ENCODE measurements at regions not wholly inside any gene's neighbourhood (a gene's known extent, or its start where the extent isn't known, plus 50 kb on each side); places are given as distances from the start of the nearest gene placed in this dataset.

DNA sequence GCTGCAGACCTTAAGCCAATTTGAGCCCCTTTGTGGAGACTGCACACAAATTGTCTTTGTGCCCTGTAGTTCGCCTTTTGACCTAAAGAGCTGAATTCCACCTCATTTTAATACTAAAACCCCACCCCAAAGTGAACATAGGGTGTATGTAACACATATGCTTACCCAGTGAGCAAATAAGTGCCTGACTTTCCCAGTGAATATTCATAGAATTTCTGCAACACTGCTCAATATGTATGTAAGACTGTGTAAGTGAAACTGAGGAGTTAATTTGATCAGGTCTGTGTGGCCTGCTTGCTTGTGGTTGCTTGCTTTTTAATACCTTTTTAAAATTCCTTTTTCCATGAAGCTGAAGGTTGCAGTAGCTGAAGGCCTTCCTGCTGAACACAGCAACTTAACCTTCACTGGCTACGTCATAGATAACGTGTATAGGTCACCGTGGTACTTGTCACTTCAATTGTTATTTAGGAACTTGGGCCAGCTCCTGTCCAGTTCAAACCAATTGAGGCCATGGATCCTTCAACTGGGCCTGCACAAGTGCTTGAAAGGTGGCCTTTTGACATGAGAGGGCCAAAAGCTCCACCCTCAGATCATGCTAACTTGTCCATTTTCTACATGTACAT, 131.7 kb upstream of the BTBD3 start:
- Mint-ChIP-seq H3K4me1 (ENCODE audit: low read depth in 2 of 2) (no peaks in the 10 kb centered on the region), H3K27me3 (no peaks in the 10 kb centered on the region), H3K36me3 (ENCODE audit: insufficient read depth) (no peaks in the 10 kb centered on the region), H3K27ac (no peak overlapping the region), H3K4me3 (no peak overlapping the region), H3K9me3 (peaks cover 15 to 32% of the 10 kb centered on the region in 2 donors)
- ATAC-seq (replicated peaks) (no peak), DNase-seq (no peak)

GRCh38 chr20:11790046-11790445, 127.6 kb upstream of the BTBD3 start:
- H3K9me3 Mint-ChIP-seq, result peaks cover 14 to 24% of the 10 kb centered on the region in 2 donors
- no peak overlapping the region for H3K27ac Mint-ChIP-seq
- no peaks in the 10 kb centered on the region for H3K4me1 Mint-ChIP-seq (ENCODE audit: low read depth in 2 of 2)
- DNase-seq, result no peak
- no peak overlapping the region for H3K4me3 Mint-ChIP-seq
- no peaks in the 10 kb centered on the region for H3K36me3 Mint-ChIP-seq (ENCODE audit: insufficient read depth)
- ATAC-seq (replicated peaks), result no peak
- H3K27me3 Mint-ChIP-seq, result no peaks in the 10 kb centered on the region

DNA sequence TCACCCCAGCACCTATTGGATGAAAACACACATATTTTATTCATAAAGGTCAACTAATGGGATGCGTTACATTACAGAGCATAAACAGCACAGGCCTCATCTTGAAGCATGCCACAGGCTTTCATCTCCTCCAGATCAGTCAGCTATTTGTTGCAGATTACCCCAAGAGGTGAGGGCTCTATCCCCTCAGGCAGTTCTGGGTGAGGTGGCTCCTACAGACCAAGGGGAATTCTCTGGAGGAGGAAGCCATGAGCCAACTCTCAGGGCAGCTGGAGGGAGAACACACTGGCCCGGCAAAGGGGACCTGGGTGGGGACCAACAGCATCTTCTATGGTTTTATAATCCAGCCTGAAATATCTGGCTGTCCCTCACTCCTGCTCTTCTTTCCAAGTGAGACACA, 126.4 kb upstream of the BTBD3 start:
- no peaks in the 10 kb centered on the region for H3K4me1 Mint-ChIP-seq (ENCODE audit: low read depth in 2 of 2)
- no peaks in the 10 kb centered on the region for H3K27me3 Mint-ChIP-seq
- no peak overlapping the region for H3K4me3 Mint-ChIP-seq
- H3K27ac Mint-ChIP-seq, result no peak overlapping the region
- no peaks in the 10 kb centered on the region for H3K36me3 Mint-ChIP-seq (ENCODE audit: insufficient read depth)
- ATAC-seq (replicated peaks) (no peak), DNase-seq (no peak)
- H3K9me3 Mint-ChIP-seq, result peaks cover 16 to 32% of the 10 kb centered on the region in 2 donors

DNA sequence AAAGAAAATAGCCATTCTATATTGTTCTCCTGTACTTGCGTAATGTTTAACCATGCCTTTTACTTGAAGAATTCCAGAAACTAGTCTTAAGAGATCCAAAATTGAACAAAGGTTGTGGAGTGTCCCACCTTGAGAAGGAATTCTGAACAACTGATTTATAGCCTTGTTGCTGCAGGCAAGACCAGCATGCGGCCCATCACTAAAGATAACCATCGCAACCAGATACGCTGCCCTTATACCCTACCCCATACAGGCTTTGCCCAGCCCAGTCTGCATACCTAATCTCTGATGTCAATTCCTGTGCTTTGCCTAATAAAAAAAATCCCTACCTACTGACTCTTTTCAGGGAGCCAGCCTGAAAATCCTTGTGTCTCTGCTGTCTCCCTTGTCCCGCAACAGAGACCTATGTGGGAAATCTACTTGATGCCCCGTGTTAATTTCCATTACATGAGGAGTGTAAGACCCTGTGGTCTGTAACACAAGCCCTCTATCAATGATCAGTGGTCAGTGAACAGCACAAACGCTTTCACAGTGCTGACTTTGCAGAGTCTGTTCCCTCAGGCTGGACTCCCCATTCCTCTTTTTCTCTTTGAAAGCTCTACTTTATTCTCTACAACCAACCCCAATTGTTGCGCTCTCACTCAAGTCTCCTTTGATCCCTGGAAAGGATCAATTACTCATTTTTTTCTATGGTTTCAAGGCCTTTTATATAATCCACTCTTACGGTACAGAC, 125.7 kb upstream of the BTBD3 start:
- Mint-ChIP-seq H3K27ac (no peak overlapping the region), H3K4me3 (no peak overlapping the region)

GRCh38 chr20:11792568-11792953, 125.1 kb upstream of the BTBD3 start:
- no peak overlapping the region for H3K4me3 Mint-ChIP-seq
- ATAC-seq (replicated peaks), result no peak
- H3K27ac Mint-ChIP-seq, result no peak overlapping the region

More for the DNA sequence above, 125.7 kb upstream of the BTBD3 start:
- no peaks in the 10 kb centered on the region for H3K27me3 Mint-ChIP-seq
- H3K9me3 Mint-ChIP-seq, result peaks cover 12 to 25% of the 10 kb centered on the region in 2 donors
- H3K36me3 Mint-ChIP-seq (ENCODE audit: insufficient read depth), result no peaks in the 10 kb centered on the region
- no peaks in the 10 kb centered on the region for H3K4me1 Mint-ChIP-seq (ENCODE audit: low read depth in 2 of 2)
- DNase-seq (no peak), ATAC-seq (replicated peaks) (no peak)

DNA sequence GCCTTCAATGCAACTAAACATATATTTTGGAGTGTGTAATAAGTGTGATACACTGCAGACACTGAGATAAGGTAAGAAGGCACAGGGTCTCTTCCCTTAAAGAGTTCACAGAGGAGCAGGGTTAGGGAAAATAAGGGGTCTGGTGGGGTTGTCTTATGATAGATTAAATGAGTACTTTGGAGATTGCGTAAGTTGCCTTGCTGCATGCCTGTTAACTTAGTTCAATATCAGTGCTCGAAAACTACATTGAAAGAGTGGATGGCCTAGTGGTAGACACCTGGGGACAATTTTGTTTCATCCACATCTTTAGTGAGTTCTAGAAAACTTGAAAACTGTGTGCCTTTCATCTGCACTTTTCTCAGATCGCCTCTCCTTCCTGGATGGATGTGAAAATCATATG, 123.2 kb upstream of the BTBD3 start:
- H3K36me3 Mint-ChIP-seq (ENCODE audit: insufficient read depth), result no peaks in the 10 kb centered on the region
- no peak overlapping the region for H3K27ac Mint-ChIP-seq
- no peaks in the 10 kb centered on the region for H3K27me3 Mint-ChIP-seq
- no peak for DNase-seq
- H3K4me1 Mint-ChIP-seq (ENCODE audit: low read depth in 2 of 2), result no peaks in the 10 kb centered on the region
- no peak overlapping the region for H3K4me3 Mint-ChIP-seq
- peaks cover 12 to 16% of the 10 kb centered on the region in 2 donors for H3K9me3 Mint-ChIP-seq
- no peak for ATAC-seq (replicated peaks)

More at GRCh38 chr20:11792568-11792953, 125.1 kb upstream of the BTBD3 start:
- H3K27me3 Mint-ChIP-seq, result no peaks in the 10 kb centered on the region
- DNase-seq, result no peak
- H3K4me1 Mint-ChIP-seq (ENCODE audit: low read depth in 2 of 2), result no peaks in the 10 kb centered on the region
- H3K9me3 Mint-ChIP-seq, result peaks cover 12 to 24% of the 10 kb centered on the region in 2 donors
- no peaks in the 10 kb centered on the region for H3K36me3 Mint-ChIP-seq (ENCODE audit: insufficient read depth)

DNA sequence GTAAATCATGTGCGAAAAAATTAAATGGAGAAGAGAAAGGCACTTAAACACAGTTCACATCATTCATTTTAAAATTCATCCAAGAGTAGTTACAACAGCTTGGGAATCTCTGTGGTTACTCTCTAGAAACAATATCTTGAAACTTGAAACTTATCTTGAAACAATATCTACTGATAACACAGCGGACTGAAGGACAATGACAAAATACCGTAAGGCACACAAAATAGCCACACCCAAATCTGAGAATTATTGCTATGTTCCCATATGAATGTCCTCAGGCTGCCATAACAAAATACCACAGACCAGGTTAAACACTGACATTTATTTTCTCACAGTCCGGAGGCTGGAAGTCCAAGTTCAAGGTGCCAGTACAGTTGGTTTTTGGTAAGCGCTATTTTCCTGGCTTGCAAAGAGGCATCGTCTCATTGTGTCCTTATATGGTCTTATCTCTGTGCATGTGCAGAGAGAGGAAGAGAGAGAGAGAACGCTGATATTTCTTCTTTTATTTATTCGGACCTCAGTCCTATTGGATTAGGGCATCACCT, 122.5 kb upstream of the BTBD3 start:
- H3K4me1 Mint-ChIP-seq (ENCODE audit: low read depth in 2 of 2), result no peaks in the 10 kb centered on the region
- DNase-seq (no peak), ATAC-seq (replicated peaks) (no peak)
- H3K4me3 Mint-ChIP-seq, result no peak overlapping the region
- no peaks in the 10 kb centered on the region for H3K36me3 Mint-ChIP-seq (ENCODE audit: insufficient read depth)
- peaks cover 12 to 16% of the 10 kb centered on the region in 2 donors for H3K9me3 Mint-ChIP-seq
- H3K27me3 Mint-ChIP-seq, result no peaks in the 10 kb centered on the region
- no peak overlapping the region for H3K27ac Mint-ChIP-seq

- ATAC-seq (replicated peaks), result no peak
- peaks cover 10 to 16% of the 10 kb centered on the region in 2 donors for H3K9me3 Mint-ChIP-seq
- H3K27me3 Mint-ChIP-seq, result no peaks in the 10 kb centered on the region
- H3K4me1 Mint-ChIP-seq (ENCODE audit: low read depth in 2 of 2), result no peaks in the 10 kb centered on the region
- H3K4me3 Mint-ChIP-seq, result no peak overlapping the region
- no peak for DNase-seq
- no peak overlapping the region for H3K27ac Mint-ChIP-seq
- H3K36me3 Mint-ChIP-seq (ENCODE audit: insufficient read depth), result no peaks in the 10 kb centered on the region
These were observed 121.7 kb upstream of the BTBD3 start for GRCh38 chr20:11796026-11796425.

GRCh38 chr20:11797156-11797555, 120.5 kb upstream of the BTBD3 start:
- H3K9me3 Mint-ChIP-seq, result peaks cover 10 to 13% of the 10 kb centered on the region in 2 donors
- no peak overlapping the region for H3K27ac Mint-ChIP-seq
- no peak for DNase-seq
- H3K4me1 Mint-ChIP-seq (ENCODE audit: low read depth in 2 of 2), result no peaks in the 10 kb centered on the region
- ATAC-seq (replicated peaks), result no peak
- H3K27me3 Mint-ChIP-seq, result no peaks in the 10 kb centered on the region
- no peaks in the 10 kb centered on the region for H3K36me3 Mint-ChIP-seq (ENCODE audit: insufficient read depth)
- no peak overlapping the region for H3K4me3 Mint-ChIP-seq

DNA sequence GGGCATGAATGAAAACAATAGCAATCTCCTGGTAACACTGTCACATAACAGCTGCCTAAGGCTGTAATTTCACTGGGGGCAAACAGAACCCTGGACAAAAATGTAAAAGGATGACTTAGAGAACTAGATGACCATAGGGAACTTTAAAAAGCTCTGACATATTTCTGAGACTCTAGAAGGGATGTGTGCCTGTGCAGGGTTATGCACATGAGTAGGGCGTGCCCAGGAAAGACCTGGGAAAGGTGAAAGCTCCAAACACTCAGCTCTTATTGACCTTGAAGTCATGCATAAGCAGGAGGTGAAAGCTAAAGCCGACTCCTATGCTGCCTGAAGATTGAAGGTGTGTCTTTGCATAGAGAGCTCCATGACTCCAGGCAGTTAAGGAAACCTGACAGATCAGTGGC, 118.4 kb upstream of the BTBD3 start:
- Mint-ChIP-seq H3K4me1 (ENCODE audit: low read depth in 2 of 2) (no peaks in the 10 kb centered on the region), H3K27me3 (no peaks in the 10 kb centered on the region), H3K4me3 (no peak overlapping the region), H3K36me3 (ENCODE audit: insufficient read depth) (no peaks in the 10 kb centered on the region), H3K9me3 (peaks cover 5 to 8% of the 10 kb centered on the region in 2 donors), H3K27ac (no peak overlapping the region)
- ATAC-seq (replicated peaks), result no peak
- DNase-seq, result no peak

DNA sequence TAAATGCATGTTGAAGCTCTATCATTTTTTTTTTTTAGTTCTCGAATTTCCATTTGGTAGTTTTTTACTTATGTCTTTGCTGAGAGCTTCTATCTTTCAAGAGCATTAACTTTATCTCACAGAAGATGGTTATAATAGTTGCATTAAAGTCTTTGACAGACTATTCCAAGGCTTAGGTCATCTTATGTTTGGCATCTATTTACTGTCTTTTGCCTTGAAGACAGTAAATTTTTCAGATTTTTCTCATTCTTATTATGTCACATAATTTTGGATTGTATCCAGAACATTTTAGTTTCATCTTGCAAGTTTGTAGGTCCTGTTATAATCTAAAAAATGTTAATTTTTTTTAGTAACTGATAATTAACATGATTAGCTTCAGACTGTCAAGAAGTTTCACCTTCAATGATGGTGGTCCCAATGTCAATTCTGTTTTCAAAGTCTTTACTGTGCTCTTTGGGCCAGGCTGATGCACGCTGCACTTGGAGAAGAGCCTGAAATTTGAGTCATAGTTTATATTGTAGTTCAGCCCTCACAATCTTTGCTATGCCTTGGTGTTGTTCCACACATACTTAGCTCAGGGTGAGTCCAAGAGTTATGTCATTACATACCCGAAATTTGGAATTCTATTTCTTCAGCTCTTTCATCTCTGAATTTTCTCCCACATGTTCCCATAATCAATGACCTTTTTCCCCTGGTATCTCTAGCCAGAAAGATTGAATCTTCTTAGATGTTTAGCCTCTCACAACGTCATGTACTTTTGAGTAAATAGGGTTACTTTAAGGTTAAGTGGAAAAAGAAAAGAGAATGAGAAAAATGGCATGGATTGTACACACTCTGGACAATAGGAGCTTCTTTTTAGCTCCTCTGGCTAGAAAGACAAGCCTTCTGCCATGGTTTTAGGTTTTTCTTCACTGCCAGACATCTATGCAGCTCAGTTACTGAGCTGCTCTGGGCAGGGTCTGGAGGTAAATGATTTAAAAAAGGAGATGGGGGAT, 110.3 kb upstream of the BTBD3 start:
- no peak overlapping the region for H3K4me3 Mint-ChIP-seq
- no peak for ATAC-seq (replicated peaks)

GRCh38 chr20:11808841-11809240, 108.9 kb upstream of the BTBD3 start:
- Mint-ChIP-seq H3K4me3 (no peak overlapping the region), H3K36me3 (ENCODE audit: insufficient read depth) (no peaks in the 10 kb centered on the region), H3K4me1 (ENCODE audit: low read depth in 2 of 2) (no peaks in the 10 kb centered on the region), H3K27ac (no peak overlapping the region), H3K27me3 (no peaks in the 10 kb centered on the region), H3K9me3 (peaks cover 2 to 9% of the 10 kb centered on the region in 2 donors)
- ATAC-seq (replicated peaks) (no peak), DNase-seq (no peak)

More for the DNA sequence above, 110.3 kb upstream of the BTBD3 start:
- DNase-seq, result no peak
- H3K4me1 Mint-ChIP-seq (ENCODE audit: low read depth in 2 of 2), result no peaks in the 10 kb centered on the region
- no peaks in the 10 kb centered on the region for H3K27me3 Mint-ChIP-seq
- H3K27ac Mint-ChIP-seq, result no peak overlapping the region
- no peaks in the 10 kb centered on the region for H3K36me3 Mint-ChIP-seq (ENCODE audit: insufficient read depth)
- peaks cover 2 to 9% of the 10 kb centered on the region in 2 donors for H3K9me3 Mint-ChIP-seq

All from effector memory CD8-positive, alpha-beta T cell (primary cell).